Keratinocyte (primary cell): ENCODE measurements at regions not wholly inside any gene's neighbourhood (a gene's known extent, or its start where the extent isn't known, plus 50 kb on each side); places are given as distances from the start of the nearest gene placed in this dataset.

ENCODE experiments used
- EZH2 ChIP-seq: IDR thresholded peaks from one replicate; pipeline ENCODE4 v1.6.1; 2012; ENCODE audit warnings: inconsistent platforms, mild to moderate bottlenecking, low read length, moderate library complexity
- TF ChIP-seq, protein P1 (sequence below), 3 experiments: IDR thresholded peaks in 1 of 3; conservative IDR thresholded peaks in 1 of 3; optimal IDR thresholded peaks in 1 of 3; 2 replicates in 2 of 3; 3 replicates in 1 of 3; pipeline versions ENCODE3 to v1.5.1; 2011; ENCODE audit warnings: low read length in 3 of 3, mild to moderate bottlenecking in 3 of 3, moderate library complexity in 2 of 3, control low read depth in 1 of 3, inconsistent platforms in 1 of 3; ENCODE audit not compliant: insufficient read depth in 2 of 3; ENCODE audit errors: extremely low read depth in 1 of 3

DNA sequence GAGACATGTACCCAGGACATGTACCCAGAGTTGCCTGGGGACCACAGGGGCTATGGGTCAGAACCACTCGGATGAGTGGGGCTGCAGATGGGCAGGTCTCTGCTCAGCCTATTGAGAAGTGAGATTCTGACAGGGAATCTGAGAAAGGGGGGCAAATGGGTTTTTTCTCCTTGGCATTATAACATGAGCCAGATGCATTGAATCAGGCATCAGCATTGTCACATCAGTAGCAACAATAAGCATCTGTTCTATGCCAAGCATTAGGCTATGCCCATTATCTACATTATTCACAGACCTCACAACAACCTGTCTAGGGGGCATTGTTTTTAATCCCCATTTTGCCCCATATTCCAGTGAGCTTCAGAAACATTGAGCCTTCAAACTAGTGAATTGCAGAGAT is 108.2 kb downstream of the PLCE1 start:
- TF ChIP-seq, protein P1, sequence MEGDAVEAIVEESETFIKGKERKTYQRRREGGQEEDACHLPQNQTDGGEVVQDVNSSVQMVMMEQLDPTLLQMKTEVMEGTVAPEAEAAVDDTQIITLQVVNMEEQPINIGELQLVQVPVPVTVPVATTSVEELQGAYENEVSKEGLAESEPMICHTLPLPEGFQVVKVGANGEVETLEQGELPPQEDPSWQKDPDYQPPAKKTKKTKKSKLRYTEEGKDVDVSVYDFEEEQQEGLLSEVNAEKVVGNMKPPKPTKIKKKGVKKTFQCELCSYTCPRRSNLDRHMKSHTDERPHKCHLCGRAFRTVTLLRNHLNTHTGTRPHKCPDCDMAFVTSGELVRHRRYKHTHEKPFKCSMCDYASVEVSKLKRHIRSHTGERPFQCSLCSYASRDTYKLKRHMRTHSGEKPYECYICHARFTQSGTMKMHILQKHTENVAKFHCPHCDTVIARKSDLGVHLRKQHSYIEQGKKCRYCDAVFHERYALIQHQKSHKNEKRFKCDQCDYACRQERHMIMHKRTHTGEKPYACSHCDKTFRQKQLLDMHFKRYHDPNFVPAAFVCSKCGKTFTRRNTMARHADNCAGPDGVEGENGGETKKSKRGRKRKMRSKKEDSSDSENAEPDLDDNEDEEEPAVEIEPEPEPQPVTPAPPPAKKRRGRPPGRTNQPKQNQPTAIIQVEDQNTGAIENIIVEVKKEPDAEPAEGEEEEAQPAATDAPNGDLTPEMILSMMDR (optimal IDR thresholded peaks at IDR 0.05 in 1 of 3, IDR thresholded peaks at IDR 0.05 in 1 of 3, conservative IDR thresholded peaks at IDR 0.05 in 1 of 3; ENCODE audit: extremely low read depth in 1 of 3, insufficient read depth in 2 of 3, low read length in 3 of 3) = no peak
- TF ChIP-seq EZH2 = no peak
